Bronchial epithelial cell (primary cell): ENCODE measurements at regions not wholly inside any gene's neighbourhood (a gene's known extent, or its start where the extent isn't known, plus 50 kb on each side); places are given as distances from the start of the nearest gene placed in this dataset.

Experiments used
- DNase-seq: peaks from one replicate; pipeline ENCODE4 v3.0.0-alpha.2; 2010; ENCODE audit warnings: low read depth
- FAIRE-seq: peaks from 2 replicates; lab custom pipeline; 2011; peaks lifted over from hg19 to GRCh38; lab: Jason Lieb, UNC
- H3K27me3 ChIP-seq: 2 replicates; pipeline ENCODE4 v1.5.1; 2011; ENCODE audit warnings: low read length; ENCODE audit not compliant: control insufficient read depth, insufficient read depth
- H3K36me3 ChIP-seq: 2 replicates; pipeline ENCODE4 v1.5.1; 2011; ENCODE audit warnings: low read length; ENCODE audit not compliant: control insufficient read depth, insufficient read depth
- H3K4me3 ChIP-seq: 2 replicates; pipeline ENCODE4 v1.5.1; 2011; ENCODE audit warnings: mild to moderate bottlenecking, low read depth, low read length, control low read depth
- CTCF ChIP-seq: IDR thresholded peaks from 2 replicates; pipeline ENCODE4 v1.5.1; 2011; ENCODE audit warnings: mild to moderate bottlenecking, moderate library complexity, low read length, control low read depth, inconsistent platforms; ENCODE audit not compliant: insufficient read depth, severe bottlenecking

- H3K36me3 ChIP-seq: no peaks in the 10 kb centered on the region
- H3K27me3 ChIP-seq: no peaks in the 10 kb centered on the region
- FAIRE-seq (no peak), DNase-seq (no peak)
- no peak overlapping the region for H3K4me3 ChIP-seq
- TF ChIP-seq CTCF: no peak
These were observed 78.0 kb upstream of the DYNC1I1 start for GRCh38 chr7:95694334-95694733.

- TF ChIP-seq CTCF: no peak
- FAIRE-seq: no peak
- DNase-seq: peak; percentile 55
These were observed 78.6 kb upstream of the DYNC1I1 start for GRCh38 chr7:95693551-95694333.

GRCh38 chr7:95691464-95691863 is 80.9 kb upstream of the DYNC1I1 start:
- Histone ChIP-seq H3K36me3 (no peaks in the 10 kb centered on the region), H3K27me3 (no peaks in the 10 kb centered on the region), H3K4me3 (no peak overlapping the region)
- FAIRE-seq (peak; percentile 62), DNase-seq (peak; percentile 98)
- no peak for TF ChIP-seq CTCF

More at GRCh38 chr7:95693551-95694333, 78.6 kb upstream of the DYNC1I1 start:
- Histone ChIP-seq H3K36me3 (no peaks in the 10 kb centered on the region), H3K4me3 (no peak overlapping the region), H3K27me3 (no peaks in the 10 kb centered on the region)

- H3K4me3 ChIP-seq: no peak overlapping the region
- no peaks in the 10 kb centered on the region for H3K36me3 ChIP-seq
- DNase-seq (peak; percentile 48), FAIRE-seq (no peak)
- no peak for TF ChIP-seq CTCF
- H3K27me3 ChIP-seq: no peaks in the 10 kb centered on the region
These were observed 81.9 kb upstream of the DYNC1I1 start for GRCh38 chr7:95690367-95690947.

- DNase-seq (peak; percentile 55), FAIRE-seq (no peak)
- no peak overlapping the region for H3K4me3 ChIP-seq
- no peaks in the 10 kb centered on the region for H3K36me3 ChIP-seq
- TF ChIP-seq CTCF: no peak
- no peaks in the 10 kb centered on the region for H3K27me3 ChIP-seq
These were observed 83.3 kb upstream of the DYNC1I1 start for GRCh38 chr7:95688931-95689495.
